Activated CD4-positive, alpha-beta memory T cell treated with anti-CD3 and anti-CD28 coated beads for 36 hours (primary cell): ENCODE measurements at regions not wholly inside any gene's neighbourhood (a gene's known extent, or its start where the extent isn't known, plus 50 kb on each side); places are given as distances from the start of the nearest gene placed in this dataset.

Source experiments
- CTCF ChIA-PET: fragments of 350-600 bp; sonication (Branson Sonifier 250); formaldehyde crosslinking; loops from one replicate; lab custom pipeline; 2021; ENCODE audit warnings: antibody characterized with exemption, inconsistent platforms; lab: Charles Lee
- POLR2A ChIA-PET: fragments of 350-600 bp; sonication (Branson Sonifier 250); formaldehyde crosslinking; loops from one replicate; lab custom pipeline; 2021; ENCODE audit warnings: antibody characterized with exemption; lab: Charles Lee
- DNase-seq: peaks from one replicate; pipeline ENCODE4 v3.0.0-alpha.2; 2020
- H3K27ac Mint-ChIP-seq: one replicate; pipeline ENCODE4 v1.8.0; 2021; ENCODE audit warnings: mixed read lengths
- H3K27me3 Mint-ChIP-seq: one replicate; pipeline ENCODE4 v1.8.0; 2021; ENCODE audit warnings: mixed read lengths
- H3K36me3 Mint-ChIP-seq: one replicate; pipeline ENCODE4 v1.8.0; 2021; ENCODE audit warnings: mixed read lengths
- H3K4me1 Mint-ChIP-seq: one replicate; pipeline ENCODE4 v1.8.0; 2021; ENCODE audit warnings: low read depth, mixed read lengths
- H3K4me3 Mint-ChIP-seq: one replicate; pipeline ENCODE4 v1.8.0; 2021; ENCODE audit warnings: mild to moderate bottlenecking, mixed read lengths
- H3K9me3 Mint-ChIP-seq: one replicate; pipeline ENCODE4 v1.8.0; 2021; ENCODE audit warnings: mixed read lengths
- intact Hi-C: fragments of 100-400 bp; cut with micrococcal nuclease; formaldehyde crosslinking; loops from one replicate; pipeline ENCODE4 v1.15.1; 2023

- H3K27ac Mint-ChIP-seq: no peak overlapping the region
- no peaks in the 10 kb centered on the region for H3K36me3 Mint-ChIP-seq
- ChIA-PET POLR2A (no interaction called here), CTCF (no interaction called here)
- DNase-seq: no peak
- intact Hi-C loops: no loop called here
- H3K9me3 Mint-ChIP-seq: peaks cover 8% of the 10 kb centered on the region
- no peaks in the 10 kb centered on the region for H3K4me1 Mint-ChIP-seq
- H3K4me3 Mint-ChIP-seq: no peak overlapping the region
- no peaks in the 10 kb centered on the region for H3K27me3 Mint-ChIP-seq
Measured at GRCh38 chr18:73458186-73458964, 590.6 kb upstream of the NETO1 start.

- H3K4me3 Mint-ChIP-seq: no peak overlapping the region
- no peaks in the 10 kb centered on the region for H3K4me1 Mint-ChIP-seq
- H3K27me3 Mint-ChIP-seq: no peaks in the 10 kb centered on the region
- intact Hi-C loops: no loop called here
- ChIA-PET POLR2A (no interaction called here), CTCF (no interaction called here)
- H3K9me3 Mint-ChIP-seq: peaks cover 14% of the 10 kb centered on the region
- no peak overlapping the region for H3K27ac Mint-ChIP-seq
- H3K36me3 Mint-ChIP-seq: no peaks in the 10 kb centered on the region
- no peak for DNase-seq
Measured at GRCh38 chr18:73456643-73457042, 588.9 kb upstream of the NETO1 start.

GRCh38 chr18:73452866-73453265, 585.1 kb upstream of the NETO1 start:
- Mint-ChIP-seq H3K27ac (no peak overlapping the region), H3K36me3 (no peaks in the 10 kb centered on the region), H3K9me3 (peaks cover 27% of the 10 kb centered on the region), H3K27me3 (no peaks in the 10 kb centered on the region), H3K4me1 (no peaks in the 10 kb centered on the region), H3K4me3 (no peak overlapping the region)
- DNase-seq: no peak
- CTCF ChIA-PET: no interaction called here
- POLR2A ChIA-PET: no interaction called here
- intact Hi-C loops: no loop called here

GRCh38 chr18:73446502-73446901, 578.7 kb upstream of the NETO1 start:
- Mint-ChIP-seq H3K27me3 (no peaks in the 10 kb centered on the region), H3K9me3 (peaks cover 15% of the 10 kb centered on the region), H3K36me3 (no peaks in the 10 kb centered on the region), H3K4me1 (no peaks in the 10 kb centered on the region), H3K4me3 (no peak overlapping the region), H3K27ac (no peak overlapping the region)
- ChIA-PET POLR2A (no interaction called here), CTCF (no interaction called here)
- DNase-seq: no peak
- intact Hi-C loops: no loop called here

- intact Hi-C loops: no loop called here
- no peak overlapping the region for H3K27ac Mint-ChIP-seq
- no peak overlapping the region for H3K4me3 Mint-ChIP-seq
- H3K36me3 Mint-ChIP-seq: no peaks in the 10 kb centered on the region
- POLR2A ChIA-PET: no interaction called here
- peaks cover 5% of the 10 kb centered on the region for H3K9me3 Mint-ChIP-seq
- CTCF ChIA-PET: no interaction called here
- H3K27me3 Mint-ChIP-seq: no peaks in the 10 kb centered on the region
- DNase-seq: no peak
- no peaks in the 10 kb centered on the region for H3K4me1 Mint-ChIP-seq
Measured at GRCh38 chr18:73431620-73432019, 563.8 kb upstream of the NETO1 start.

- ChIA-PET POLR2A (no interaction called here), CTCF (no interaction called here)
Measured at GRCh38 chr18:73421010-73421409, 553.2 kb upstream of the NETO1 start.

GRCh38 chr18:73419531-73419930, 551.7 kb upstream of the NETO1 start:
- Mint-ChIP-seq H3K9me3 (peaks cover 10% of the 10 kb centered on the region), H3K27ac (no peak overlapping the region), H3K27me3 (no peaks in the 10 kb centered on the region), H3K36me3 (no peaks in the 10 kb centered on the region), H3K4me3 (no peak overlapping the region), H3K4me1 (no peaks in the 10 kb centered on the region)
- intact Hi-C loops: no loop called here
- ChIA-PET CTCF (no interaction called here), POLR2A (no interaction called here)
- no peak for DNase-seq

More at GRCh38 chr18:73421010-73421409, 553.2 kb upstream of the NETO1 start:
- Mint-ChIP-seq H3K9me3 (peaks cover 9% of the 10 kb centered on the region), H3K27me3 (no peaks in the 10 kb centered on the region), H3K36me3 (no peaks in the 10 kb centered on the region), H3K4me1 (no peaks in the 10 kb centered on the region), H3K4me3 (no peak overlapping the region), H3K27ac (no peak overlapping the region)
- intact Hi-C loops: no loop called here
- no peak for DNase-seq

- no peak for DNase-seq
- Mint-ChIP-seq H3K9me3 (peaks cover 13% of the 10 kb centered on the region), H3K4me3 (no peak overlapping the region), H3K27ac (no peak overlapping the region), H3K36me3 (no peaks in the 10 kb centered on the region), H3K4me1 (no peaks in the 10 kb centered on the region), H3K27me3 (no peaks in the 10 kb centered on the region)
- CTCF ChIA-PET: no interaction called here
- POLR2A ChIA-PET: no interaction called here
- intact Hi-C loops: no loop called here
Measured at GRCh38 chr18:73414598-73414997, 546.8 kb upstream of the NETO1 start.

GRCh38 chr18:73414069-73414468, 546.3 kb upstream of the NETO1 start:
- ChIA-PET POLR2A (no interaction called here), CTCF (no interaction called here)
- no peaks in the 10 kb centered on the region for H3K4me1 Mint-ChIP-seq
- H3K9me3 Mint-ChIP-seq: peaks cover 13% of the 10 kb centered on the region
- intact Hi-C loops: no loop called here
- no peaks in the 10 kb centered on the region for H3K27me3 Mint-ChIP-seq
- H3K27ac Mint-ChIP-seq: no peak overlapping the region
- no peaks in the 10 kb centered on the region for H3K36me3 Mint-ChIP-seq
- no peak for DNase-seq
- H3K4me3 Mint-ChIP-seq: no peak overlapping the region

- CTCF ChIA-PET: no interaction called here
- POLR2A ChIA-PET: no interaction called here
- no peaks in the 10 kb centered on the region for H3K36me3 Mint-ChIP-seq
- peaks cover 13% of the 10 kb centered on the region for H3K9me3 Mint-ChIP-seq
- H3K4me3 Mint-ChIP-seq: no peak overlapping the region
- intact Hi-C loops: no loop called here
- DNase-seq: no peak
- H3K4me1 Mint-ChIP-seq: no peaks in the 10 kb centered on the region
- H3K27ac Mint-ChIP-seq: no peak overlapping the region
- no peaks in the 10 kb centered on the region for H3K27me3 Mint-ChIP-seq
Measured at GRCh38 chr18:73409242-73409641, 541.5 kb upstream of the NETO1 start.

GRCh38 chr18:73408469-73408868, 540.7 kb upstream of the NETO1 start:
- H3K4me1 Mint-ChIP-seq: no peaks in the 10 kb centered on the region
- no peaks in the 10 kb centered on the region for H3K27me3 Mint-ChIP-seq
- no peak for DNase-seq
- no peaks in the 10 kb centered on the region for H3K36me3 Mint-ChIP-seq
- intact Hi-C loops: no loop called here
- peaks cover 12% of the 10 kb centered on the region for H3K9me3 Mint-ChIP-seq
- ChIA-PET CTCF (no interaction called here), POLR2A (no interaction called here)
- H3K27ac Mint-ChIP-seq: no peak overlapping the region
- no peak overlapping the region for H3K4me3 Mint-ChIP-seq

GRCh38 chr18:73407506-73407905, 539.7 kb upstream of the NETO1 start:
- no peaks in the 10 kb centered on the region for H3K36me3 Mint-ChIP-seq
- no peaks in the 10 kb centered on the region for H3K4me1 Mint-ChIP-seq
- no peak for DNase-seq
- POLR2A ChIA-PET: no interaction called here
- no peak overlapping the region for H3K27ac Mint-ChIP-seq
- intact Hi-C loops: no loop called here
- peaks cover 15% of the 10 kb centered on the region for H3K9me3 Mint-ChIP-seq
- no peaks in the 10 kb centered on the region for H3K27me3 Mint-ChIP-seq
- no peak overlapping the region for H3K4me3 Mint-ChIP-seq
- CTCF ChIA-PET: no interaction called here

GRCh38 chr18:73384246-73384645, 516.5 kb upstream of the NETO1 start:
- H3K4me1 Mint-ChIP-seq: no peaks in the 10 kb centered on the region
- H3K4me3 Mint-ChIP-seq: no peak overlapping the region
- H3K9me3 Mint-ChIP-seq: peaks cover 14% of the 10 kb centered on the region
- intact Hi-C loops: no loop called here
- CTCF ChIA-PET: no interaction called here
- H3K27ac Mint-ChIP-seq: no peak overlapping the region
- POLR2A ChIA-PET: no interaction called here
- DNase-seq: no peak
- H3K36me3 Mint-ChIP-seq: no peaks in the 10 kb centered on the region
- H3K27me3 Mint-ChIP-seq: no peaks in the 10 kb centered on the region
